Activated CD8-positive, alpha-beta memory T cell treated with anti-CD3 and anti-CD28 coated beads for 4 hours (primary cell): ENCODE measurements at regions not wholly inside any gene's neighbourhood (a gene's known extent, or its start where the extent isn't known, plus 50 kb on each side); places are given as distances from the start of the nearest gene placed in this dataset.
"Not testable (repeated sequence)": the region's sequence is repeated elsewhere in the genome, so short reads cannot be mapped to it uniquely, and the experiment has no call there.

Source experiments
- DNase-seq, 2 donors: peaks; one replicate each; pipeline ENCODE4 v3.0.0-alpha.2; 2020; ENCODE audit warnings: low read depth in 2 of 2

- DNase-seq = no peak
Measured at GRCh38 chr14:22492622-22493542, 96.1 kb downstream of the DAD1 start.

- DNase-seq = no peak
Measured at GRCh38 chr14:22491683-22492621, 97.1 kb downstream of the DAD1 start.

- DNase-seq = not testable (repeated sequence)
Measured at GRCh38 chr14:22491053-22491452, 98.0 kb downstream of the DAD1 start.

- DNase-seq = no peak
Measured at GRCh38 chr14:22489957-22490950, 98.8 kb downstream of the DAD1 start.

- DNase-seq = no peak
Measured at GRCh38 chr14:22489244-22489545, 99.8 kb downstream of the DAD1 start.

- DNase-seq = no peak
Measured at GRCh38 chr14:22488522-22489243, 100.3 kb downstream of the DAD1 start.

GRCh38 chr14:22487941-22488340 lies 101.1 kb downstream of the DAD1 start:
- DNase-seq = no peak

GRCh38 chr14:22487401-22487800 lies 101.6 kb downstream of the DAD1 start:
- no peak for DNase-seq

GRCh38 chr14:22486675-22487074 lies 102.3 kb downstream of the DAD1 start:
- no peak for DNase-seq

- DNase-seq = no peak
Measured at GRCh38 chr14:22485649-22486048, 103.4 kb downstream of the DAD1 start.

- DNase-seq = no peak
Measured at GRCh38 chr14:22485178-22485577, 103.8 kb downstream of the DAD1 start.

- DNase-seq = no peak
Measured at GRCh38 chr14:22484632-22485031, 104.4 kb downstream of the DAD1 start.

GRCh38 chr14:22483863-22484593 lies 105.0 kb downstream of the DAD1 start:
- no peak for DNase-seq

GRCh38 chr14:22482782-22483553 lies 106.1 kb downstream of the DAD1 start:
- no peak for DNase-seq

GRCh38 chr14:22482085-22482694 lies 106.8 kb downstream of the DAD1 start:
- DNase-seq = no peak

- DNase-seq = no peak
Measured at GRCh38 chr14:22481546-22481945, 107.5 kb downstream of the DAD1 start.

GRCh38 chr14:22479776-22480464 lies 109.1 kb downstream of the DAD1 start:
- DNase-seq = no peak

GRCh38 chr14:22479132-22479531 lies 109.9 kb downstream of the DAD1 start:
- DNase-seq = no peak
